DND-41 (cell line): ENCODE measurements at regions not wholly inside any gene's neighbourhood (a gene's known extent, or its start where the extent isn't known, plus 50 kb on each side); places are given as distances from the start of the nearest gene placed in this dataset.

Experiments used
- CTCF ChIP-seq: IDR thresholded peaks from 2 replicates; pipeline ENCODE4 v1.5.1; 2012; ENCODE audit warnings: borderline replicate concordance, low read length, moderate library complexity, mild to moderate bottlenecking; ENCODE audit not compliant: poor library complexity, severe bottlenecking; ENCODE audit errors: extremely low read depth
- EZH2 ChIP-seq: IDR thresholded peaks from 3 replicates; pipeline ENCODE4 v1.6.1; 2012; ENCODE audit warnings: borderline replicate concordance, low read depth, mild to moderate bottlenecking, moderate library complexity, low read length, inconsistent platforms; ENCODE audit not compliant: severe bottlenecking

GRCh38 chr2:148577845-148578492 lies 66.6 kb upstream of the EPC2 start:
- no peak for TF ChIP-seq CTCF
- TF ChIP-seq EZH2 = no peak
